ENCODE measurements at regions not wholly inside any gene's neighbourhood (a gene's known extent, or its start where the extent isn't known, plus 50 kb on each side); places are given as distances from the start of the nearest gene placed in this dataset.

DNA sequence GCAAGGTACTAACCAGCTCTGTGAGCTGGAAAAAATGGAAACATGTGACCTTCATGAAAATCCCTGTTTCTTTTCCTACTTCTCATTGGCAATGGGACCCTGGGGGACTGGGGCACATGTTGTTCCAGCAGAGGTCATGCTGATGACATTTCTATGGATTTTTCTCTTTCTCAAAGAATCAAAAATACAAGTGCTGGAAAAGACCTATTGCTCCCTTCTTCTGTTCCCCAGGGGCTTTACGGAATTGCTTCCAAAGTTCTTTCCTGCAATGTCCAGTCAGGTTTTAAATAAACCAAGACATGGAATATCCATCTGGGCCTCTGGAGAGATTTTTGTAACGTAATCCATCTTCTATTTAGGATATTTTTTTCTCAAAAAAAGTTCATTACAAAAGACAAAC, 1006.1 kb upstream of the CELF4 start:
- TF ChIP-seq ZNF274 (IDR thresholded peaks at IDR 0.05; ENCODE audit: low read depth, low read length), result no peak
- TF ChIP-seq YY1 (IDR thresholded peaks at IDR 0.05; ENCODE audit: insufficient read depth, insufficient read length), result no peak

Data from NT2/D1 (cell line).